Keratinocyte (primary cell): ENCODE measurements at regions not wholly inside any gene's neighbourhood (a gene's known extent, or its start where the extent isn't known, plus 50 kb on each side); places are given as distances from the start of the nearest gene placed in this dataset.

Source experiments
- DNase-seq: peaks from one replicate; pipeline ENCODE4 v3.0.0-alpha.2; 2011; ENCODE audit warnings: low read depth, missing footprints, low spot score
- FAIRE-seq: peaks from 2 replicates; lab custom pipeline; 2011; peaks lifted over from hg19 to GRCh38; lab: Jason Lieb, UNC
- H2AFZ ChIP-seq: 2 replicates; pipeline ENCODE4 v1.6.0; 2012; ENCODE audit warnings: low read length, control low read depth, inconsistent platforms; ENCODE audit not compliant: control insufficient read depth
- H3K27ac ChIP-seq: 2 replicates; pipeline ENCODE4 v1.5.1; 2011; ENCODE audit warnings: low read length; ENCODE audit not compliant: control insufficient read depth, insufficient read depth
- H3K27me3 ChIP-seq: 3 replicates; pipeline ENCODE4 v1.6.0; 2011; ENCODE audit warnings: low read length; ENCODE audit not compliant: control insufficient read depth, insufficient read depth; ENCODE audit errors: extremely low read depth
- H3K36me3 ChIP-seq, 2 experiments: 2 replicates in 1 of 2; 3 replicates in 1 of 2; pipeline ENCODE4 v1.5.1; 2011; ENCODE audit warnings: low read length in 2 of 2, mild to moderate bottlenecking in 1 of 2; ENCODE audit not compliant: control insufficient read depth in 2 of 2, insufficient read depth in 2 of 2; ENCODE audit errors: extremely low read depth in 1 of 2
- H3K4me1 ChIP-seq: 3 replicates; pipeline ENCODE4 v1.5.1; 2011; ENCODE audit warnings: low read length; ENCODE audit not compliant: control insufficient read depth, insufficient read depth; ENCODE audit errors: extremely low read depth
- H3K4me2 ChIP-seq: 3 replicates; pipeline ENCODE4 v1.6.0; 2011; ENCODE audit warnings: low read depth, low read length; ENCODE audit not compliant: control insufficient read depth, insufficient read depth; ENCODE audit errors: extremely low read depth
- H3K4me3 ChIP-seq, 3 experiments: fragments of 200-600 bp in 1 of 3; sonication (generic) in 1 of 3; 2 replicates in 2 of 3; 3 replicates in 1 of 3; pipeline ENCODE4 v1.5.1; 2011 to 2016; ENCODE audit warnings: low read length in 3 of 3, mild to moderate bottlenecking in 3 of 3, control low read depth in 2 of 3, inconsistent platforms in 1 of 3, low read depth in 1 of 3, mixed read lengths in 1 of 3, mixed run types in 1 of 3, moderate library complexity in 1 of 3; ENCODE audit not compliant: control insufficient read depth in 2 of 3, insufficient read depth in 2 of 3; ENCODE audit errors: extremely low read depth in 1 of 3
- H3K79me2 ChIP-seq: 2 replicates; pipeline ENCODE4 v1.6.0; 2012; ENCODE audit warnings: low read length; ENCODE audit not compliant: control insufficient read depth, insufficient read depth
- H3K9ac ChIP-seq: 3 replicates; pipeline ENCODE4 v1.6.0; 2011; ENCODE audit warnings: low read length; ENCODE audit not compliant: control insufficient read depth, insufficient read depth; ENCODE audit errors: extremely low read depth
- H3K9me1 ChIP-seq: 3 replicates; pipeline ENCODE4 v1.6.0; 2011; ENCODE audit warnings: low read length; ENCODE audit not compliant: control insufficient read depth, insufficient read depth; ENCODE audit errors: extremely low read depth
- H3K9me3 ChIP-seq: 2 replicates; pipeline ENCODE4 v1.5.1; 2012; ENCODE audit warnings: low read depth, low read length; ENCODE audit not compliant: control insufficient read depth
- H4K20me1 ChIP-seq: 3 replicates; pipeline ENCODE4 v1.6.0; 2011; ENCODE audit warnings: low read length; ENCODE audit not compliant: control insufficient read depth, insufficient read depth; ENCODE audit errors: extremely low read depth
- CTCF ChIP-seq, 3 experiments: IDR thresholded peaks in 1 of 3; conservative IDR thresholded peaks in 1 of 3; optimal IDR thresholded peaks in 1 of 3; 2 replicates in 2 of 3; 3 replicates in 1 of 3; pipeline versions ENCODE3 to v1.5.1; 2011; ENCODE audit warnings: low read length in 3 of 3, mild to moderate bottlenecking in 3 of 3, moderate library complexity in 2 of 3, control low read depth in 1 of 3, inconsistent platforms in 1 of 3; ENCODE audit not compliant: insufficient read depth in 2 of 3; ENCODE audit errors: extremely low read depth in 1 of 3
- EZH2 ChIP-seq: IDR thresholded peaks from one replicate; pipeline ENCODE4 v1.6.1; 2012; ENCODE audit warnings: inconsistent platforms, mild to moderate bottlenecking, low read length, moderate library complexity
- dilution Hi-C: fragments of 300-500 bp; cut with MboI; formaldehyde crosslinking; loops from one replicate; pipeline ENCODE4 v1.7.0; 2020; ENCODE audit warnings: low sequenced_read_pairs; ENCODE audit not compliant: extremely low pct_ligation_motif_present

GRCh38 chr3:80655216-80655615 is 887.4 kb upstream of the ROBO1 start:
- DNase-seq (no peak), FAIRE-seq (no peak)
- no peak overlapping the region for H3K9ac ChIP-seq
- no peaks in the 10 kb centered on the region for H4K20me1 ChIP-seq
- no peak for TF ChIP-seq CTCF (optimal IDR thresholded peaks at IDR 0.05 in 1 of 3, IDR thresholded peaks at IDR 0.05 in 1 of 3, conservative IDR thresholded peaks at IDR 0.05 in 1 of 3; ENCODE audit: extremely low read depth in 1 of 3, insufficient read depth in 2 of 3, low read length in 3 of 3)
- TF ChIP-seq EZH2: no peak
- no peak overlapping the region for H2AFZ ChIP-seq
- H3K4me3 ChIP-seq: no peak overlapping the region
- no peaks in the 10 kb centered on the region for H3K9me1 ChIP-seq
- H3K79me2 ChIP-seq: no peaks in the 10 kb centered on the region
- no peaks in the 10 kb centered on the region for H3K27me3 ChIP-seq
- H3K4me2 ChIP-seq: no peak overlapping the region
- H3K9me3 ChIP-seq: no peaks in the 10 kb centered on the region
- no peak overlapping the region for H3K27ac ChIP-seq
- no peaks in the 10 kb centered on the region for H3K36me3 ChIP-seq
- dilution Hi-C loops: no loop called here
- H3K4me1 ChIP-seq: no peaks in the 10 kb centered on the region

- H3K27ac ChIP-seq: no peak overlapping the region
- H4K20me1 ChIP-seq: no peaks in the 10 kb centered on the region
- H3K79me2 ChIP-seq: no peaks in the 10 kb centered on the region
- dilution Hi-C loops: no loop called here
- no peaks in the 10 kb centered on the region for H3K9me1 ChIP-seq
- H3K4me2 ChIP-seq: no peak overlapping the region
- H3K4me3 ChIP-seq: no peak overlapping the region
- no peak overlapping the region for H3K9ac ChIP-seq
- H2AFZ ChIP-seq: no peak overlapping the region
- H3K9me3 ChIP-seq: no peaks in the 10 kb centered on the region
- no peak for TF ChIP-seq CTCF (optimal IDR thresholded peaks at IDR 0.05 in 1 of 3, IDR thresholded peaks at IDR 0.05 in 1 of 3, conservative IDR thresholded peaks at IDR 0.05 in 1 of 3; ENCODE audit: extremely low read depth in 1 of 3, insufficient read depth in 2 of 3, low read length in 3 of 3)
- TF ChIP-seq EZH2: no peak
- no peaks in the 10 kb centered on the region for H3K4me1 ChIP-seq
- no peak for FAIRE-seq
- no peaks in the 10 kb centered on the region for H3K36me3 ChIP-seq
- no peaks in the 10 kb centered on the region for H3K27me3 ChIP-seq
- DNase-seq: no peak
These were observed 881.4 kb upstream of the ROBO1 start for GRCh38 chr3:80649170-80649569.
